ENCODE measurements at regions not wholly inside any gene's neighbourhood (a gene's known extent, or its start where the extent isn't known, plus 50 kb on each side); places are given as distances from the start of the nearest gene placed in this dataset.
"Not testable (repeated sequence)": the region's sequence is repeated elsewhere in the genome, so short reads cannot be mapped to it uniquely, and the experiment has no call there.

DNA sequence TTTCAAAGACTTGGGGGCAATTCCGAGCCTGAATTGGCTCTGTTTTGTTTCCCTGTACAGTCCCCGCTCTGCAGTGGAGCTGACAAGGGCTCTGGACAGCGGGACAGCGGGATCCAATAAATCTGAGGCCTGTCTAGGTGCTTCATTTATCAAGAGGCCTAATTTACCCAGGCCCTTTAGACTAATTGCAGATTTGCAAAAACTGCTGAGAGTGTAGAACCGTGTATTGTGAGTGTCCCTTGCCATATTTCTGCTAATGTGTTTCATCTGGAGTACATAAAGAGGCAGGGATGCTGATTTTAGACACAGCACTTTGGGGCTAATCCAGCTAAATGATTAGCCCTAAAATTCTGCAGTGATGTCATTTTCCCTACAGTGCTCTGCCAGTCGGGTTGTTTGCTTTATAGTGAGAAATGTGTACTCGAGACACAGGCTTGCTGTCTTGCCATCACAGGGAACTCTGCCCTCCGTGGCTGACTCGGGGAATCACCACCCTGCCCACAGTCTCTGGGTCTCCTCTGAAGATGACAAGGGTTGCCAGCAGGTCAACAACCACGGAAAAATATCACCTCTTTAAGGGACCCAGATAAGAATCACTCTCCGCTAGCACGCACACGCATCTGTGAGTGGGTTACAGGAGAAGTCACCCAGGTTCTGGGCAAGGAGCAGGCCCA lies 592.0 kb downstream of the BNC2 start:
- no peaks in the 10 kb centered on the region for H3K4me1 ChIP-seq
- no peak overlapping the region for H3K4me3 ChIP-seq
- no peaks in the 10 kb centered on the region for H3K36me3 ChIP-seq (replicated peaks)
- in situ Hi-C loops (cut with MboI; ENCODE audit: low sequenced_read_pairs): no loop called here
- H3K9me3 ChIP-seq: no peaks in the 10 kb centered on the region
- no peak for DNase-seq (ENCODE audit: low spot score in 2 of 2)
- no peaks in the 10 kb centered on the region for H3K27me3 ChIP-seq (ENCODE audit: low read depth)

DNA sequence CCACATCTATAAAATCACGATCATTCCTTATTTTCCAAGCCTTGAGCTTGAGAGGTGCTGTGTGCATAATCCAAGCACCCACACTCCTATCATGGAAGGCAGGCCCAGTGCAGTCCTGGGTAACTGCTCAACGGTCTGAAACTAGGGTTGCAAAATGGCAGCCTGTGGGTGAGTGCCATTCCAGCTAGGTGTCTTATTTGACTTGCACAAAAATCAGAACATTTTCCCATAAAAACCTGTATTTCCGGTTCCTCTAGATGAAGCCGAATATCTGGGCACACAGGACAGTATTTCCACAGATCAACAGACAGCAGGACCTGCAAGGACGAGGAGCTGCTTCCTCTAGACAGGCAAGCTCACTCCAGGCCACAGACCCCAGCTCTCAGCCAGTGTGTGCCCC lies 588.8 kb downstream of the BNC2 start:
- in situ Hi-C loops (cut with MboI; ENCODE audit: low sequenced_read_pairs): no loop called here
- Histone ChIP-seq H3K4me1 (no peaks in the 10 kb centered on the region), H3K9me3 (no peaks in the 10 kb centered on the region), H3K36me3 (replicated peaks) (no peaks in the 10 kb centered on the region), H3K27me3 (ENCODE audit: low read depth) (no peaks in the 10 kb centered on the region), H3K4me3 (no peak overlapping the region)
- no peak for DNase-seq (ENCODE audit: low spot score in 2 of 2)

DNA sequence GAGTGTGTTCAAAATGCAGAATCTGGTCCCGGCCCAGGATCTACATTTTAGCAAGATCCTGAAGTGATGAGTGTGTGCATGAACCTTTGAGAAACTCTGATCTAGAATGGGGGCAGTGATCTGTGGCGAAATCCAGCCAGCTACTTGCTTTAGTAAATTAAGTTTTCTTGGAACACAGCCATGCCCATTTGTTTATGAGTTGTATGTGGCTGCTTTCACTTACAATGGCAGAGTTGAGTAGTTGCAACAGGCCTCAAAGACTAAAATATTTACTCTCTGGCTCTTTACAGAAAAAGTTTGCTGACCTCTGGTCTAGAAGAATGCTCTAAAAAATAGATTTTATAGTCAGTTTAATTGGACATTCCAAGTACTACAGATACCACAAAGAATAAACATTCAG lies 588.3 kb downstream of the BNC2 start:
- H3K36me3 ChIP-seq (replicated peaks): no peaks in the 10 kb centered on the region
- DNase-seq (ENCODE audit: low spot score in 2 of 2): no peak
- no peaks in the 10 kb centered on the region for H3K27me3 ChIP-seq (ENCODE audit: low read depth)
- no peak overlapping the region for H3K4me3 ChIP-seq
- no peaks in the 10 kb centered on the region for H3K4me1 ChIP-seq
- no peaks in the 10 kb centered on the region for H3K9me3 ChIP-seq
- in situ Hi-C loops (cut with MboI; ENCODE audit: low sequenced_read_pairs): no loop called here

DNA sequence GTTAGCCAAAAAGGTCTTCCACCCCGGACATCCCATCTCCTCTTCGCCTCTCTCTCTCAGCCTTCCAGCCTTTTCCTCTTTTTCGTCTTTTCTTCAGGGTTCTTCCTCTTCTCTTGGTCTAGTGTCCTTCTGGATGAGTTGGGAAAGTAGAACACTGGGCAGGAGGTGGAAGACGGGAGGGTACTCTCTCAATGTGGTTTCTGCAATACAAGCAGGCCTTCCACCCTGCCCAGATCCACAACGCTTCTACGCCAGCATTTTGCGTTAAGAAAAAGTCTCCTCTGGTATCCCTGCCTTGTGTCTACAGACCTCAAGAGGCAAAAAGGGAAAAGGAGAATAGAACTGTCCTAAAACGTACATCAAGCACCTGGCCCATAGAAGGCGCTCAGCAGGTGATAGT lies 587.8 kb downstream of the BNC2 start:
- DNase-seq (ENCODE audit: low spot score in 2 of 2): no peak
- no peaks in the 10 kb centered on the region for H3K27me3 ChIP-seq (ENCODE audit: low read depth)
- in situ Hi-C loops (cut with MboI; ENCODE audit: low sequenced_read_pairs): no loop called here
- no peaks in the 10 kb centered on the region for H3K4me1 ChIP-seq
- H3K9me3 ChIP-seq: no peaks in the 10 kb centered on the region
- H3K36me3 ChIP-seq (replicated peaks): no peaks in the 10 kb centered on the region
- H3K4me3 ChIP-seq: no peak overlapping the region

DNA sequence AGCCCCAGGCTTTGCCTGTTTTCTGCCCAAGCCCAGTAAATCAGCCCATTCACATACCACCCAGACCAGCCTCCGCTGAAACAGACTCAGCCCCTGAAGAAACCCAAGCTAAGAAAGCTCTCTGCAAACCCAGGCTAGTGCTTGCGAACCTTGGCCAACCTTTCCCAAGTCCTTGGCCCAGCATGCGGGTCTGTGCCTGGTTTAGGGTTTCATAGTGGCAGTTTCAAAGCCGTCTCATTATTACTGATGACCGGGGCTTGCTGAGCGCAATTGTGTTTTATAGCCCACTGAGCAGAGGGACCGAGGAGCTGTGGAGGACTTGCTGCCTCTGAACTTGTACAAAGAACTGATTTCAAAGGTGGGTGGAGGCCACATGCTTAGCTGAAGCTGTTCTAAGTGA lies 584.3 kb downstream of the BNC2 start:
- DNase-seq (ENCODE audit: low spot score in 2 of 2): no peak
- Histone ChIP-seq H3K4me1 (no peaks in the 10 kb centered on the region), H3K27me3 (ENCODE audit: low read depth) (no peaks in the 10 kb centered on the region), H3K9me3 (no peaks in the 10 kb centered on the region), H3K4me3 (no peak overlapping the region), H3K36me3 (replicated peaks) (no peaks in the 10 kb centered on the region)
- in situ Hi-C loops (cut with MboI; ENCODE audit: low sequenced_read_pairs): no loop called here

DNA sequence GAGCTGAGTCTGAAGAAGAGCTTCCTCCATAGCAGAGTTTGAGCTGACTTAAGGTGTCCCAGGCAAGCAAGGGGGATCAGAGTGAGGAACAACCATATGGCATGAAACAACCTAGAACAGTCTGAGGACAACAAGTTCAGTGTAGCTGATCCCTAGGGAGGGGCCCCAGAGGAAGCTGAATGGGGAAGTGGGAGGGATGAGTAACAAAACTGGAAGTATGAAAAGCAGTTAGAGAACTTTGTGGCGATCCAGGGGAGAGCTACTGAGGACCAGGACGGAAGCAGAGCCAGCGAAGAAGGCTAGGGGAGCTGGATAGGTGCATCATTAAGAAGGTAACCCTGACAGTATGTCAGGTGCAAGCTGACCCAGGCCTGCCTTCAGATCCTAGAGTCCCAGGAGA lies 580.8 kb downstream of the BNC2 start:
- H3K27me3 ChIP-seq (ENCODE audit: low read depth): no peaks in the 10 kb centered on the region
- in situ Hi-C loops (cut with MboI; ENCODE audit: low sequenced_read_pairs): no loop called here
- DNase-seq (ENCODE audit: low spot score in 2 of 2): no peak
- no peaks in the 10 kb centered on the region for H3K4me1 ChIP-seq
- no peaks in the 10 kb centered on the region for H3K9me3 ChIP-seq
- H3K4me3 ChIP-seq: no peak overlapping the region
- no peaks in the 10 kb centered on the region for H3K36me3 ChIP-seq (replicated peaks)

DNA sequence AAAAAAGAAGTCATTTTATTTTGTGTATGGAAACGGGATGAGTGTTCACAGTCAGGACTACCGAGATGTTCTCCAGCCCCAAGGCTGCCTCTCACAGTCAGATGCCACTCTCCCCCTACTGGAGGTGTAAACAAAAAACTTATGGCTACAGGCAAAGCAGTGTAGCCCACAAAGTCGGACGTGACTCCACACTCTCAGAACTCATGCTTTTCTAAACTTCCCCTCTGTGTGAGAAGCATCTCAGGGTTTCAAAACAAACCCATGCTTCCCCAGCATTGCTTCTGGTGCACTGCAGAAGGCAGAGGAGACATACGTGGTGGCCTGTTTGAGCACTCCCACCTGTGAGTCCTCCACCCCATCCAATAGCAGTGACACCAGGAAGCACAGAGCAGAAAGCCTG lies 580.3 kb downstream of the BNC2 start:
- no peaks in the 10 kb centered on the region for H3K36me3 ChIP-seq (replicated peaks)
- in situ Hi-C loops (cut with MboI; ENCODE audit: low sequenced_read_pairs): no loop called here
- no peaks in the 10 kb centered on the region for H3K9me3 ChIP-seq
- no peak overlapping the region for H3K4me3 ChIP-seq
- no peaks in the 10 kb centered on the region for H3K4me1 ChIP-seq
- DNase-seq (ENCODE audit: low spot score in 2 of 2): no peak
- no peaks in the 10 kb centered on the region for H3K27me3 ChIP-seq (ENCODE audit: low read depth)

DNA sequence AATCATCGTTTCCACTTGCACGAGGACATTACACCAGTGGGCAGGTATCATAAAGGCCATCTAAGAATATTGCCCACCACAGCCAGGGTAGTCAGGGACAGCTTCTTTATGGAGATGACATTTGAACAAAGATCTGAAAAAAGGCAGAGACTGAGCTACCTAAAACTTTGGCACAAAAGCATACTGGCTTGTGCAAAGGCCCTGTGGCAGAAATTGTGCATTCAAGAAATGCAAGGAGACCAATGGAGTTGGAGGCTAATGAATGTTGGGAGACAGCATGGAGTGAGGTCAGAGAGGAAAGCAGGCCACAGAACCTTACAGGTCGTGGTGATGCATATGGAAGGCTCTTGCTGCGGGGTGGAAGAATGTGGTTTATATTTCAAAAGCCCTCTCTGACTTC lies 578.5 kb downstream of the BNC2 start:
- DNase-seq (ENCODE audit: low spot score in 2 of 2): no peak
- Histone ChIP-seq H3K36me3 (replicated peaks) (no peaks in the 10 kb centered on the region), H3K4me1 (no peaks in the 10 kb centered on the region), H3K4me3 (no peak overlapping the region), H3K9me3 (no peaks in the 10 kb centered on the region), H3K27me3 (ENCODE audit: low read depth) (no peaks in the 10 kb centered on the region)
- in situ Hi-C loops (cut with MboI; ENCODE audit: low sequenced_read_pairs): no loop called here

DNA sequence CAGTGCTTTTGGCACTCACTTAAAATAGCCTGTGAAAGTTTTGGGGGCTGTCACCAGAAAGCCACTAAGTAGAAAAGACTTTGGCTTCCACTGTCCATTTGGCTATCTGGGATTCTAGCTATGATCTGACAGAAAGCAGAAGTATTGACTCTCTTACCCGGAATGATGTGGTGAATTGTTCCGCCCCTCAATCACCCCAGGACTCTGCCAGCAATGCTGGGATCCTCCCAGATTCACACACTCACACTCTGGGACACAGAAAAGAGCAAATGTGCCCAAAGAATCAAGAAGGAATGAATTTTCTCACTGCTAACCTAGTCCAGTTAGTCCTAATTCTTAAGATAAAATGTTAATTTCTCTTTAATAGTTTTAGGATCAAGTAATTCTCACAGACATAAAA lies 576.9 kb downstream of the BNC2 start:
- H3K9me3 ChIP-seq: no peaks in the 10 kb centered on the region
- no peaks in the 10 kb centered on the region for H3K27me3 ChIP-seq (ENCODE audit: low read depth)
- no peak overlapping the region for H3K4me3 ChIP-seq
- in situ Hi-C loops (cut with MboI; ENCODE audit: low sequenced_read_pairs): no loop called here
- no peaks in the 10 kb centered on the region for H3K36me3 ChIP-seq (replicated peaks)
- DNase-seq (ENCODE audit: low spot score in 2 of 2): no peak
- no peaks in the 10 kb centered on the region for H3K4me1 ChIP-seq

DNA sequence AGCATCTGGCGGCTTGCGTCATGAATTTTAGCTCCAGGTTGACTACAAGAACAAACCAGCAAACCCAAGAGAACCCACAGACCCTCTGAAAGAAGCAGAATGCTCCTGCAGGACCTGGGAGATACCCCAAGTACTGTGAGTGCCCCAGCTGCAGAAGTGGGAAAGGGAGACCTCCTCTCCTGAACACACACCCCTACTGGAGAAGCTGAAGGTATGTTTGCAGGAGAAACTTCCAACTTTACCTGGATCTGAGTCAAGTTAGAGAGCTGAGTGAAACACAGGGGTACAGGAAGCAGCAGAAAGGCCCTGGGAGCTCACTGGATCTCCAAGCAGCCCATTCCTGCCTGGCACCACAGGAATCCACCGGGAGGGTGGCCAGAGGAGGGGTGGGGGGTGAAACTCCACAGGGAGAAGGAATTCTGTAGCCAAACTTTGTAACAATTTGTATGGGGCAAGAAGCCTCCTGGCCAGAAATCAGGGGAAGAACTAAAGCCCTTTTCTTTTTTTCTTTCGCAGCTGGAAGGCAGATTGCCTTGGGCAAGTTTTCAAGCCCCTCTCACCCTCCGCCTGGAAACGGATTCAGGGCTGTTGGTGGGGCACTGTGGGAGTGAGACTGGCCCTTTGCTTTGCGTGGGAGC lies 576.2 kb downstream of the BNC2 start:
- H3K4me1 ChIP-seq: no peaks in the 10 kb centered on the region
- in situ Hi-C loops (cut with MboI; ENCODE audit: low sequenced_read_pairs): no loop called here
- H3K9me3 ChIP-seq: 0 out of 2 replicates have a peak, but pooled peaks cover 3% of the 10 kb centered on the region
- no peak for DNase-seq (ENCODE audit: low spot score in 2 of 2)
- H3K36me3 ChIP-seq (replicated peaks): no peaks in the 10 kb centered on the region
- H3K4me3 ChIP-seq: no peak overlapping the region
- H3K27me3 ChIP-seq (ENCODE audit: low read depth): no peaks in the 10 kb centered on the region

DNA sequence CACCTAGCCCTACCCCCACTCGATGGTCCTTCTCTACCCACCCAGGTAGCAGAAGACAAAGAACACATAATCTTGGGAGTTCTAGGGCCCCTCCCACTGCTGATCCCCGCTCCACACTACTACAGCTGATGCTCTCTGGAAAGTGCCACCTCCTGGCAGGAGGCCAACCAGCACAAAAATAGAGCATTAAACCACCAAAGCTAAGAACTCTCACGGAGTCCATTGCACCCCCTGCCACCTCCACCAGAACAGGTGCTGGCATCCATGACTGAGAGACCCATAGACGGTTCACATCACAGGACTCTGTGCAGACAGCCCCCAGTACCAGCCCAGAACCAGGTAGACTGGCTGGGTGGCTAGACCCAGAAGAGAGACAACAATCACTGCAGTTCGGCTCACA lies 575.5 kb downstream of the BNC2 start:
- in situ Hi-C loops (cut with MboI; ENCODE audit: low sequenced_read_pairs); H3K9me3 ChIP-seq; H3K4me1 ChIP-seq; H3K4me3 ChIP-seq; DNase-seq (ENCODE audit: low spot score in 2 of 2); H3K36me3 ChIP-seq (replicated peaks); H3K27me3 ChIP-seq (ENCODE audit: low read depth): not testable (repeated sequence)

DNA sequence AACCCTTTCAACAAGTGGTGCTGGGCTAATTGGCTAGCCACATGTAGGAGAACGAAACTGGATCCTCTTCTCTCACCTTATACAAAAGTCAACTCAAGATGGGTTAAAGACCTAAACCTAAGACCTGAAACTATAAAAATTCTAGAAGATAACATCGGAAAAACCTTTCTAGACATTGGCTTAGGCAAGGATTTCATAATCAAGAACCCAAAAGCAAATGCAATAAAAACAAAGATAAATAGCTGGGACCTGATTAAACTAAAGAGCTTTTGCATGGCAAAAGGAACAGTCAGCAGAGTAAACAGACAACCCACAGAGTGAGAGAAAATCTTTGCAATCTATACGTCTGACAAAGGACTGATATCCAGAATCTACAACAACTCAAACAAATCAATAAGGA lies 571.1 kb downstream of the BNC2 start:
- H3K27me3 ChIP-seq (ENCODE audit: low read depth); DNase-seq (ENCODE audit: low spot score in 2 of 2); H3K9me3 ChIP-seq; H3K4me1 ChIP-seq; H3K4me3 ChIP-seq; H3K36me3 ChIP-seq (replicated peaks); in situ Hi-C loops (cut with MboI; ENCODE audit: low sequenced_read_pairs): not testable (repeated sequence)

DNA sequence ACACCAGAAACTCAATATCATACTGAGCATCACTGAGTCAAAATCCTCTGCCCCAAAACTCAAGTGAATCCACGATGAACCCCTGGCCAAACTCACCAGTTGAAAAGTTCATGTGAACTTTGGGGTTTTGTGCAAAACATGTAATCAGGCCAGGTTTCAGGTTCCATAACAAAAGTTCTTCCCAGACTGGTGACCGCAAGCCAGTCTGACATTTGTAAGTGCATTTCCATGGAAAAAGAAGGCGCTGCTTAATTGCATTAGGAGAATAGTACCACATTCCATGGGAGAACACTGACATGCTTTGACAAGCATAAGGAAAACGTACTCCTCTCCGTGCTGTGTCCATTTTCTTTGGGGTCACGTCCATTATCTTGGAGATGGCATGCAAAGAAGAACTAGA lies 567.0 kb downstream of the BNC2 start:
- H3K36me3 ChIP-seq (replicated peaks): no peaks in the 10 kb centered on the region

DNA sequence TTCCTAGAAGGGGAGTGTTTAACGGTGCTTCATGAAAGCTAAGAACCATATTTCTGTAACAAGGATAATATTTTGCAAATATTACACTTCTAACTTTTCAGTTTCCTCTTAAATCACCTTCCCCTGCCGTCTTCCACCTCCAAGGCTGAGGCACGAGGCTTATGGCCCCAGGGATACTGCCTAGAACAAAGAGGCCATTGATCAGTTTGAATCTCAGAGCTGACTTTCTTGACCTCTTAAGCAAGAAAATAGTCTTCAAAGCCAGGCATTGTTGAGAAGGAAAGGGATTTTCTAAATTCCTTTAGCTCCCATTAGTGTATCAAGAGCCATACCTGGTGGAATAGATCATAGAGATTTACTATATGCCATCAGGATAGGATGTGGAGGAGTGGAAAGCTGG lies 566.2 kb downstream of the BNC2 start:
- no peak for DNase-seq (ENCODE audit: low spot score in 2 of 2)
- in situ Hi-C loops (cut with MboI; ENCODE audit: low sequenced_read_pairs): no loop called here
- H3K9me3 ChIP-seq: no peaks in the 10 kb centered on the region
- 0 out of 2 replicates have a peak, but pooled peaks cover 2% of the 10 kb centered on the region for H3K4me1 ChIP-seq
- no peaks in the 10 kb centered on the region for H3K27me3 ChIP-seq (ENCODE audit: low read depth)
- H3K36me3 ChIP-seq (replicated peaks): no peaks in the 10 kb centered on the region
- H3K4me3 ChIP-seq: no peak overlapping the region

More for the DNA sequence above, 567.0 kb downstream of the BNC2 start:
- H3K4me1 ChIP-seq: 0 out of 2 replicates have a peak, but pooled peaks cover 2% of the 10 kb centered on the region
- H3K27me3 ChIP-seq (ENCODE audit: low read depth): no peaks in the 10 kb centered on the region
- 0 out of 2 replicates have a peak, but pooled peaks cover 3% of the 10 kb centered on the region for H3K9me3 ChIP-seq
- in situ Hi-C loops (cut with MboI; ENCODE audit: low sequenced_read_pairs): no loop called here
- H3K4me3 ChIP-seq: no peak overlapping the region
- peak in 1 of 2 experiments; percentile 19 for DNase-seq (ENCODE audit: low spot score in 2 of 2)

DNA sequence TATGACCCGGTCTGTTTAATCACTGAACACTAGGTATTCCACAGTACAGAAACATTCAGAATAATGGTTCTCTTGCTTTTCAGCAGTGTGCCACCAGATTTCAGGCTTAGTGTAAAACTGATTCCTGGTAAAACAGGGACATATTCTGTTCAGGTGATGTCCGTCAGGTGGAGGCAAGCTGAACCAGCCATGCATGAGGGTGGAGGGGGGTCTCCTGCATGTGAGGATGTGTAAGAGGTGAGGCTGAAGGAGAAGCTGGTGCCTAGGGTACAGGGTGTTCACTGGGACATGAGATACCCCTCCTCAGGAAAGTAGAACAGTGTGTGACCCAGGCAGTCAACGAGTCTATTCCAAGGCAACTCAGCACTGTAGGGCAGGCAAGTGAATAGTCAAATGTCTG lies 563.9 kb downstream of the BNC2 start:
- Histone ChIP-seq H3K4me1 (0 out of 2 replicates have a peak, but pooled peaks cover 2% of the 10 kb centered on the region), H3K9me3 (no peaks in the 10 kb centered on the region), H3K27me3 (ENCODE audit: low read depth) (no peaks in the 10 kb centered on the region), H3K36me3 (replicated peaks) (no peaks in the 10 kb centered on the region), H3K4me3 (no peak overlapping the region)
- DNase-seq (ENCODE audit: low spot score in 2 of 2): no peak
- in situ Hi-C loops (cut with MboI; ENCODE audit: low sequenced_read_pairs): no loop called here
